HG02759 (cell line): ENCODE measurements at regions not wholly inside any gene's neighbourhood (a gene's known extent, or its start where the extent isn't known, plus 50 kb on each side); places are given as distances from the start of the nearest gene placed in this dataset.
"Not testable (repeated sequence)": the region's sequence is repeated elsewhere in the genome, so short reads cannot be mapped to it uniquely, and the experiment has no call there.

Source experiments
- ATAC-seq: cut with Tn5 transposase; IDR thresholded peaks from one replicate; pipeline ENCODE4 v1.9.1; 2021; ENCODE audit warnings: mild to moderate bottlenecking, moderate library complexity; ENCODE audit not compliant: unreplicated experiment

DNA sequence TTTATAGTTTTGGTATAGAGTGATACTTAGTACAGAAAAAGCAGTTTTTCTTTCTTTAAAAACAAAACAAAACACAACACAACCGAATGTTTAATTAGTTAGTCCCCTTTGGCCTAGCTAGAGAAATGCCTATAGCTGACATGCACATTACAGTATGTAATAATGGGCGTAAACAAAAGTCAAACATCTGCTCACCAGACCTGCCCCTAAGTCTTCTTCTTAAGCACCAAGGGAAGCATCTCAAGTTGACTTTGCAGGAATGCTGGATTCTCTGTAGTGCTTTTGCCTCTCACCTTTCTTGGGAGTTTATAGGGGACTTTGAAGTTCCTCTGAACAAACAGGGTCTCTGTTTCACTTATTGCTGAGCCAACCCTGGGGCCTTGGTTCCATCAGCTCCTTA is 143.7 kb downstream of the TM2D1 start:
- no peak for ATAC-seq

DNA sequence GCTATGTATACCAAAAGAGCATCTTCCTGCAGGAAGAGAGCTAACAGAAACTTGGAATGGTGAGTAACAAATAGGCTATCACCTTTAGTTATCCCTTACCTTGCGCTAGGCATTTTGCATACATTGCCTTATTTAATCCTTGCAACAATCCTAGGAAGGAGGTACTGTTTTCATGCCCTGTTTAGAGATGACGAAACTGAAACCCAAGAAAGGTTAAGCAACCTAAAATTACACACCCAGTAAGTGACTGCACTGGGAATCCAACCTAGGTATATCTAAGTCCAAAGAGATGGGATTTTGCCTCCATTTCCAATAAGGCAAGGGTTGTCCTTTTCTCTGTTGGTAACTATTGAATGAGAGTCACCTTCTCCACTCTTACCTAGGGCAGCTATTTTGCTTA is 144.5 kb downstream of the TM2D1 start:
- ATAC-seq: no peak

DNA sequence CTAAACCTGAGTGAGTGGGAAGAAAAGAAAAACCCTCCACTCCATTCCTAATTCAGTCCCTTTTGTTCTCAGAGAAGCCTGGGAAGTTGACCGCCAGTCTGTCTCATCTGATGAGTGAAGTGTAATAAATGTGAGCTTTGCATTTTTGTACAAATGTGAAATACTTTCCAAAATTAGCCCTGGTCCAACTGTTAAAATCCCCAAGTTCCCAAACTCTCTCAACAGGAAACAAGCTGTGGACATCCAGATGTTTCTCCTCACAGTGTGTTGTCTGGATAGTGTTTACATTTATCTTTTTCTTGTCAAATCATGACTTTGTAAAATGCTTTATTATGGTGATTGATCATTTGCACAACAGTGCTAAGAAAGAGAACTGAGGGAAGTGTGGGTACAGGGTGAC is 145.1 kb downstream of the TM2D1 start:
- no peak for ATAC-seq

DNA sequence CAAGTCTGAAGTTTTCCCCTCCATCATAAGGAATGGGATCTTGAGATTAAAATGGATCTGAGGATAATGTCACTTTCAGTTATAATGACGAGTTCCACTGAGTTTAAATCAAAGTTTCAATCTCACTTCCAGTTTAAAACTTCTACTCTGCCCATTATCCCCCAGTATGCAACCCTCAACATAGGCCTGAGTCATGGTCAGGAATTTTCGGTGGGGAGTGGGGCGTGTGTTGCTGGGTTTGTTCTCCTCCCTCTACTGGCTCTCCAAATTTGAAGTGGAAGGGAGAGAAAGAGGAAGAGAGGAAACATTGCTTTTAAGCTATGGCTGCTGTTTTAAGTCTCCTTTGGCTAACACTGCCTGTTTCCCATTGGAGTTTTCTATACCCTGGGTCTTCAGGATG is 152.9 kb downstream of the TM2D1 start:
- ATAC-seq: no peak

DNA sequence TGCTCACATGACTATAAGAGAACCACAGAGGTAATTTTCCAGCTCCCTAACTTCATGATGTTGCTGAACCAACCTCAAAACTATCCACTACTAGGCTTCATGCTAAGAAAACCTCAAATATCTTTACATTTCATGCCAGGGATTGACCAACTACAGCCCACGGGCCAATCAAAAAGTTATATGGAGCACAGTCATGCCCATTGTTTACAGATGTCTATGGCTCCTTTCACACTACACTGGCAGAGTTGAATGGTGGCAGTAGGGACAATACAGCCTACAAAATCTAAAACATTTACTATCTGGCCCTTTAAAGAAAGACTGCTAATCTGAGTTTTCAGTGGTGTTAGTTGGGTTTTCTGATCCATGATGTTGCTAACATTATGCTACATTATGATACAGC is 154.8 kb downstream of the TM2D1 start:
- ATAC-seq: no peak

DNA sequence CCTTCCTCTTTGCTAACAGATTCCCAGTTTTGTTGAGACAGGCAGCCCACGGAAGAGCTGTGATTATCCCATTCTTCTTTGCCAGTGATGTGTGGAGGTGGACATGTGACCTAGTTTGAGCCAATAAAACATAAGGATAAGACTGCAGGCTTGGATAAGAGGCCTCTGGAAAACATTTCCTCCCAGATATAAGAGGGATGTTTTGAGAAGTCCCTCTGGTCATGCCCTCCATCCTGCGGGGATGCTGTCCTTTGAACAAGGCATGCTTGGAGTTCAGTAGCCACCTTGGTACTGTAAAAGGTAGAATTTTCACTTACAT is 155.7 kb downstream of the TM2D1 start:
- no peak for ATAC-seq

DNA sequence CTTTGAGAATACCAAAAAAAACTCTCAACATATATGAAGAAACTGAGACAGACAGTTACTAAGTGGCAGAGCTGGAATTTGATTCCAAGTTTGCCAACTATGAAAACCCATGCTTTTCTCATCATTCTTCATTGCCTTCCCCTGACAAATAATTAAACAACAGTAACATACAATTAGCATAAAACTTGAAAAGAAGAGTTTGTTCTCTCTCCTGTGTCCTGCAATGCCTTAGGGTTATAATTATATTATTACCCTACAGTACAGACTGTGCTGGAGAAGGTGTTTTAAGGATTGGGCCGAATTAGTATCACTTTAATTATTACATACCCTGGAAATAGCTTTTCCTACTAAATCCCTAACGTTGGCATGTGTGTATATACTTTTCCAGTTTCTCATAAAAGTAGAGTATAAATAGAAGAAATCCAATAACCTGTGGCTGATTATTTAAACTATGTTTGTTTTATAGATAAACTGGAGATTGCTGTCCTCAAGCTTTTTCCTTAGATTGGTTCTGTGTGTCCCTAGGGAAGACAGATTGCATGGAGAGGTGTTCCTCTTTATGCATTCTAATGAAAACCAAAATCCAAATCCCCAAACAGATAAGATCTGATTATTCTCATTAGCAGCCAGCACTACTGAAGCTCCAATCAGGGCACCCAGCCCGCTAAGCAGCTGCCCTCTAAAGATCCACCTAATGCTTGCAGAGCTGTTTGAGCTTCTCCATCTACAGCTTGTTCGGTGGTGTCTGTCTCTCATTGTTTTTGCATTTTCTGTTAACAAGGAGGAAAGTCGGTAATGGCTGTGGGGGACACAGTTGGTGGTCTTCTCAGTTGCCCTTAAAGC is 156.3 kb downstream of the TM2D1 start:
- no peak for ATAC-seq

DNA sequence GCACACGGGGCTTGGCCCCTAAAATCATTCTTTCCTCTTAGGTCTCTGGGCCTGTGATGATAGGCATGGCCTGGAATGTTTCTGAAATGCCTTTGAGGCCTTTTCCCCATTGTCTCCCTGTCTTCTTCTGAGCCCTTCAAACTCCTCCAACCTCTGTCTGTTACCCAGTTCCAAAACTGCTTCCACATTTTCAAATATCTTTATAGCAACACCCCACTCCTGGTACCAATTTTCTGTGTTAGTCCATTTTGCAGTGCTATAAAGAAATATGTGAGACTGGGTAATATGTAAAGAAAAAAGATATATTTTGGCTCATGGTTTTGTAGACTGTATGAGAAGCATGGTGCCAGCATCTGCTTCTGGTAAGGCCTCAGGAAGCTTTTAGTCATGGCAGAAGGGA is 158.8 kb downstream of the TM2D1 start:
- ATAC-seq: no peak

DNA sequence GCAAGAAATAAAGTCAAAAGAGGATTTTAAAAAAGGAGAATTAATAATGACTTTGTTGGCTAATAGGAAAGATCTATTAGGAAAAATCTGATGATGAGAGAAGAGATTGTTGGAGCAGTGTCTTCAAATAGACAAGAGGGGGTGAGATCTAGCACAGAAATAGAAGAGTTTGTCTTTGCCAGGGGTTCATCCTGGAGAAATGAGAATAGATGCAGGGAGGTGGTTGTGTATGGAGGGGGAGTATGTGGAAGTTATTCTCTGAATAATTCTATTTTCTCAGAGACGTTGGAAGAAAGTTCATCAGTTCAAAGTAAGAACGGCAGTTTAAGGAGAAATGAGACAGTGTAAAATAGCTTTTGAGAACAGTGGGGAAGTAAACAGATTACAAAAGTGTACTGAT is 161.3 kb downstream of the TM2D1 start:
- ATAC-seq: no peak

DNA sequence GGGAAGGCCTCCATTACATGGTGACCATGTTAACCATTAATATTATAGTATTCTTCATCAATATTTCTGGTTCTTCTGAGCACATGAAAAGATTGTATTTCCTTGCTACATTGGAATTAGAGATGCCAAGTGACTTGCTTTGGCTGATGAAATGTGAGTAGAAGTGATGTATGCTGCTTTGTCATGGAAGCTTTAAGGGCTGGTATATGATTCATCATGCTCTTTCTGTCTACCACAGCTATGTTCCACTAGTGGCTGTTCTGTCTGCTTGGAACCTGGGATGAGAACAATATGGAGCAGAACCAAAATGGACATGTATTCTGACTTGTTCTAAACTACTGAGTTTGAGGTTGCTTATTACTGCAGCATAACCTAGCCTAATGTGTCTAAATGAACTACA is 163.3 kb downstream of the TM2D1 start:
- ATAC-seq: no peak

DNA sequence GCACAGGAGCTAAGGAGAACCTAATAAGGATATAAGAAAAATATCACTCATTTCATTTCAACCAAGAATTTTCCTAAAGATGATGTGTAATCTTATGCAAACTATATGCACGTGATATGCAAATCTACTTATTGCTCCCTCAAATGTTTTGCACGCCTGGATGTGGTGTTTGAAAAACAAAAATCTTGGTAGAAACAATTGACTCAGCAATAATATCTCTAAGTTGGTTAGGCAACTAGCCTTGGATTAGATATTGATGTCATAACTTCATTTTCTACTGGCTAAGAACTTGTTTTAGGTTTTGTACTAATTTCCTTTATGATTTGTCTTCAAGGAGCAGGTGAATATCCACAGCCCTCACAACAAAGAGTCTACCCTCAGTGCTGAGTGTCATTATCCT is 164.6 kb downstream of the TM2D1 start:
- no peak for ATAC-seq

DNA sequence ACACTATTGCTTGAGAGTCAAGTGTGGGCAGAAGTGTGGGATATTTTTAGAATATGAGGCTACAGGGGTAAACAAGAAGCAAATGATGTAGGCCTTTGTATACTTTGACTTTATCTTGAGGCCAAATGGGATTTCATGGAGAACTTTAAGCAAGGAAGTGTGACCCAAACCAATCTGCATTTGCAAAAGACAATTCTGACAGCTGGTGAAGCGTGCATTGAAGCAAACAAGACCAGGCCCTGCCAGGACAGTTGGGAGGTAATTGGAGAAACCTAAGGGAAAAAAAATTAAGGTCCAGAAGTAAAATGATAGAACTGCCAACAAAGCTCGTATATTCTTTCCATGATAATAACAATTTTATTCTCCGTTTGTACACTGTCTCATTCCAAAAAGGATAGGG is 168.3 kb downstream of the TM2D1 start:
- no peak for ATAC-seq

DNA sequence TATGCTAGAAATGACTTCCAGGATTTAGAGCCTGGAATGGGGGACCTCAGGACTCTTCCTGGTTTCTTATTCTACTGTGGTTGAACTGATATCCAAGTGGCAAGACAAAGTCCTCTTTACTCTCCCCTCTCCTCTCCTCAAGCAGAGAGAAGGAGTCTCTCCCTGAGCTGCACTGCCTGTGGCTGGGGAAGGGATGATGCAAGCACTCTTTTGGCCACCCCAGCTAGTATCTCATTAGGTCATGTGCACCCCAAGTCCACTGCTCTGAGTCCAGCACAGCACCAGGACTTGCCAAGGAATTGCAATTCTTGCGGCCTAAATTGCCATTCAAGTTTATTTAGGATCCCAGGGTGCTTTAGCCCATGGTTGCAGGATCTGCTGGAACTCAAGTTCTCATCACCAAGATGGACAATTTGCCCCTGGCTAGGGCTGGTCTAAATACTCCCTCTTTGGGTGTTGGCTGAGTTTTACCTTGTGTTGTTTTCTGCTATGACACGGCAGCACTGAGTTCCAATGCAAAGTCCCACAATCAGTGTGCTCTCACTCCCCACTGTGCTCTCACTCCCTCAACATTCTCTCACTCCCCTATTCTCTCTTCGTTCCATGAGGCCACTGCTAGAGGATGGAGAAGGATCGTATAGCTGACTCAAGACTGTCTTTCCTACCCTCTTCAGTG is 172.2 kb downstream of the TM2D1 start:
- no peak for ATAC-seq

DNA sequence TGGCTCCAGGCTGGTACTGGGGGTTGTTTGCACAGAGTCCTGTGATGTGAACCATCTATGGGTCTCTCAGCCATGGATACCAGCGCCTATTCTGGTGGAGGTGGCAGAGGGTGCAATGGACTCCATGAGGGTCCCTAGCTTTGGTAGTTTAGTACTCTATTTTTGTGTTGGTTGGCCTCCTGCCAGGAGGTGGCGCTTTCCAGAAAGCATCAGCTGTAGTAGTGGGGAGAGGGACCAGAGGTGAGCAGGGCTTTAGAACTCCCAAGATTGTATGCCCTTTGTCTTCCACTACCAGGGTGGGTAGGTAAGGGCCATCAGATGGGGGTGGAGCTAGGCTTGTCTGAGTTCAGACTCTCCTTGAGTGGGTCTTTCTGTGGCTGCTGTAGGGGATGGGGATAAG is 177.6 kb downstream of the TM2D1 start:
- ATAC-seq: not testable (repeated sequence)

DNA sequence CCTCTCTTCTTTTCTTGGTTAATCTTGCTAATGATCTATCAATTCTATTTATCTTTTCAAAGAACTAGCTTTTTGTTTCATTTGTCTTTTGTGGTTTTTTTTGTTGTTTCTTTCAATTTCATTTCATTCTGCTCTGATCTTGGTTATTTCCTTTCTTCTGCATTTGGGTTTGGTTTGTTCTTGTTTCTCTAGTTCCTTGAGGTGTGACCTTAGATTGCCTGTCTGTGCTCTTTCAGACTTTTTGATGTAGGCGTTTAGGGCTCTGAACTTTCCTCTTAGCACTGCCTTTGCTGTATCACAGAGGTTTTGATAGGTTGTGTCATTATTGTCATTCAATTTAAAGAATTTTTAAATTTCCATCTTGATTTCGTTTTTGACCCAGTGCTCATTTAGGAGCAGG is 180.1 kb downstream of the TM2D1 start:
- not testable (repeated sequence) for ATAC-seq

DNA sequence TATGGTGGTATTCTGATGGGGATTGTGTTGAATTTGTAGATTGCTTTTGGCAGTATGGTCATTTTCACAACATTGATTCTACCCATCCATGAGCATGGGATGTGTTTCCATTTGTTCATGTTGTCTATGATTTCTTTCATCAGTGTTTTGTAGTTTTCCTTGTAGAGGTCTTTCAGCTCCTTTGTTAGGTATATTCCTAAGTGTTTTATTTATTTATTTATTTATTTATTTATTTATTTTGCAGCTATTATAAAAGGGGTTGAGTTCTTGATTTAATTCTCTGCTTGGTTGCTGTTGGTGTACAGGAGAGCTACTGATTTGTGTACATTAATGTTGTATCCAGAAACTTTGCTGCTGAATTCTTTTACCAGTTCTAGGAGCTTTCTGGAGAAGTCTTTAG is 181.4 kb downstream of the TM2D1 start:
- not testable (repeated sequence) for ATAC-seq

DNA sequence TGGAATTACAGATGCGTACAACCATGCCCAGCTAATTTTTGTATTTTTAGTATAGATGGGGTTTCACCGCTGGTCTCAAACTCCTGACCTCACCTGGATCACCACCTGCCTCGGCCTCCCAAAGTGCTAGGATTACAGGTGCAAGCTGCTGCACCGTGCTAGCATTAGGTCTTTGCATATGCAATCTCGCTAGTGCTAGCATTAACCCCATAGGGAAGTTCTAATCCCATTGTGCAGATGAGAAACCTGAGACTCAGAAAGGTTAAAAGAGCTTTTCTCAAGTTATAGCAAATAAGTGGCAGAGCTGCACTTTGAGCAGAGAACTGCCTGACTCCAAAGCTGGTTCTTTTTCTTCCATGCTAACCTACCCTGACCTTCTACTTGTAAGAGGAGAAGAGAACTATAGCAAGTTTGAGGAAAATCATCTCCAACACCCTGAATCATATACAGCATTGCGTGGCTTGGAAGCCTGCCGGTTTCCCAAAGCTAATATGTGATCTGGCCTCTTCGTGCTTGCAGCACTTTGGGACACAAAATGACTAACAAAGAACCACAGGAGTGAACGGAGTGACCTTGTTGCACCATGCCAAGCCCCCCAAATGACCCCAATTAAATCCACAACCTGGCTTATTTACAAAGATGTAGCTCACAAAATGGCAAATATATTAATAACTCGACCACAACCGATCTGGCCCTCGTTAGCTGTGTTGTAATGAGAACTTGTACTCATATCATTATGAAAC is 185.1 kb downstream of the TM2D1 start:
- no peak for ATAC-seq

DNA sequence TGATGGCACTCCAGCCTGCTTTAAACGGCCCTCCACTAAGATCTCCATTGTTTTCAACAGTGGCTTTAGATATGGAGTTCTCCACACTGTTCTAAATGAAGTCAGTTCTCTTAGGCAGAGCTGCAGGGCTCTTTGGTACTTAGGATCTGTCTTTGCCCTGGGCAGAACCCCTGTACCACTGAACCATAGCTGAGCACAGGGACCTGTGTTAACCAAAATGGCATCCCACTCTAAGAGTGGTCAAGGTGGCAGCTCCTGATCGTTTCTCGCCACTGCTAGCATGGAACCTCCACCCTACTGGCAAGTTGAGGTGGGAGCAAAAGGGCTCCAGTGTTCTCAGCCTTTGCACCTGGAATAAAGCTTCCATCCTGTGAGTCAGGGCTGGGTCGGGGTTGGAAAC is 186.7 kb downstream of the TM2D1 start:
- ATAC-seq: no peak

DNA sequence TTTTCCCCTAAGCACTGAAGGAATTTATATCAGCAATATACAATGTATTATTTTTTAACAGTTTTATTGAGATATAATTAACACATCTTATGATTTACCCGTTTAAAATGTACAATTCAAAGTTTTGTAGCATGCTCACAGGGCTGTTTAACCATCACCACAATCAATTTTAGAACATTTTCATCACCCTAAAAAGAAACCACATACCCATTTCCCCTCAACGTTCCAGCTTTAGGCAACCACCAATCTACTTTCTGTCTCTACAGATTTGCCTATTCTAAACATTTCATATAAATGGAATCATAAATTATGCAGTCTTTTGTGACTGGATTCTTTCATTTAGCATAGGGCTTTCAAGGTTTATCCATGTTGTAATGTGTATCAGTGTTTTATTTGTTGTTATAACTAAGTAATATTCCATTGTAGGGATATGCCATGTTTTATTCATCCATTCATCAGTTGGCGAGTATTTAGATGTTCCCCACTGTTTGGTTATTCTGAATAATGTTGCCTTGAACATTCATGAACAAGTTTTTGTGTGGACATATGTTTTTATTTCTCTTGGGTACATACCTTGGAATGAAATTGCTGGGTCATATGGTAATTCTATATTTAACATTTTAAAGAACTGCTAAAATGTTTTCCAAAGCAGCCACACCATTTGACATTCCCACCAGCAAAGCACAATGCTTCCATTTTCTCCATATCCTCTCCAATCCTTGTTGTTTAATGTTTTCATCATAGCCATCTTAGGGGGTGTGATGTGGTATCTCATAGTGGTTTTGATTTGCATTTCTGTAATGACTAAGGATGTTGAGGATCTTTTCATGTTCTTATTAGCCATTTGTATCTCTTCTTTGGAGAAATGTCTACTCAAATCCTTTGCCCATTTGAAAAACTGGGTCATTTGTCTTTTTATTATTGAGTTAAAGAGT is 188.5 kb downstream of the TM2D1 start:
- no peak for ATAC-seq

DNA sequence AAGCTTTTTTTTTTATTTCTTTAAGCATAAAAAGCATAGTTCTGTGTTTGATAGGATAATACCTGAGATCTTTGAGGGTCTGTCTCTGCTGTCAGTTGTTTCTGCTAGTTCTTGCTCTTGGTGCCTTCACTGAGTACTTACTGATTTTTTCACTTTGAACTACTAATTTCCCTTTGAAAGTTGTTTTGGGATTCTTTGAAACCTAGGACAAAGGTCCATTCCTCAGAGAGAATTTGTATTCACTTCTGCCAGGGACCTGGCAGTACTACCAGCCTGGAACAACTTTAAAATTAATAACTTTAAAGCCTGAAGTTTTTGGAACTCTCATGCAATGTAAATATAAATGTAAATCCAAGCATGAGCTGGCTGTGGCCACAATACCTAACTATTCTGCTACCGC is 190.1 kb downstream of the TM2D1 start:
- ATAC-seq: no peak

DNA sequence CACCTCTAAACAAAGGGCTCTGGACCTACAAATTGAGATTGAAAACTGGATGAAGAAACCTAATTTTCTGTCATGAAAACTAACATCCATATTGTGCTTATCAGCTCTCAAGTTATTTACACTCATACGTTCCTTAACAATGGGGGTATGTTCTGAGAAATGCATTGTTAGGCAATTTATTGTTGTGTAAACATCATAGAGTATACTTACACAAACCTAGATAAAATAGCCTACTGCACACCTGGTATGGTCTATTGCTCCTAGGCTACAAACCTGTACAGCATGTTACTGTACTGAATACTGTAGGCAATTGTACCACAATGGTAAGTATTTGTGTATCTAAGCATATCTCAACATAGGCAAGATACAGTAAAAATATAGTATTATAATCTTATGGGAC is 191.4 kb downstream of the TM2D1 start:
- ATAC-seq: no peak
